Suprapubic skin (tissue), 4 donors: ENCODE measurements at regions not wholly inside any gene's neighbourhood (a gene's known extent, or its start where the extent isn't known, plus 50 kb on each side); places are given as distances from the start of the nearest gene placed in this dataset.
A peak's percentile ranks its signal among the peaks of the same experiment; 100 is the strongest.

Source experiments
- DNase-seq, 2 donors: peaks; one replicate each; pipeline ENCODE4 v3.0.0-alpha.2; 2019; ENCODE audit warnings: low spot score in 2 of 2
- H3K27ac ChIP-seq: fragments of 200-600 bp; sonication (generic); one replicate; pipeline ENCODE4 v1.5.1; 2019
- H3K27me3 ChIP-seq: fragments of 200-600 bp; sonication (generic); one replicate; pipeline ENCODE4 v1.5.1; 2019
- H3K36me3 ChIP-seq: fragments of 200-600 bp; sonication (generic); one replicate; pipeline ENCODE4 v1.5.1; 2019
- H3K4me1 ChIP-seq: fragments of 200-600 bp; sonication (generic); one replicate; pipeline ENCODE4 v1.5.1; 2019
- H3K4me3 ChIP-seq: fragments of 200-600 bp; sonication (generic); one replicate; pipeline ENCODE4 v1.5.1; 2019; ENCODE audit warnings: mild to moderate bottlenecking
- H3K9me3 ChIP-seq: fragments of 200-600 bp; sonication (generic); one replicate; pipeline ENCODE4 v1.5.1; 2019
- CTCF ChIP-seq, 2 donors: fragments of 200-600 bp in 1 of 2; fragments of 450-650 bp in 1 of 2; sonication (generic) in 1 of 2; IDR thresholded peaks; one replicate each; pipeline ENCODE4 v1.5.1; 2016 to 2019; ENCODE audit warnings: antibody characterized with exemption in 2 of 2, mild to moderate bottlenecking in 1 of 2, moderate library complexity in 1 of 2
- EP300 ChIP-seq: sonication (generic); formaldehyde crosslinking; IDR thresholded peaks from one replicate; pipeline ENCODE4 v1.6.1; 2017; ENCODE audit warnings: antibody characterized with exemption
- POLR2A ChIP-seq, 2 donors: fragments of 450-650 bp; IDR thresholded peaks; one replicate each; pipeline ENCODE4 v1.6.1; 2017; ENCODE audit warnings: antibody characterized with exemption in 2 of 2, mild to moderate bottlenecking in 2 of 2, moderate library complexity in 2 of 2
- POLR2AphosphoS5 ChIP-seq, 3 donors: sonication (generic); formaldehyde crosslinking; IDR thresholded peaks; one replicate each; pipeline ENCODE4 v1.6.1; 2017; ENCODE audit warnings: antibody characterized with exemption in 3 of 3
- WGBS: methylation state at CpG from one replicate; pipeline ENCODE4 v1.1.5; 2018; 5-methylcytosine and 5-hydroxymethylcytosine counted together

GRCh38 chr17:79369532-79369931 is 241.3 kb downstream of the RBFOX3 start:
- Histone ChIP-seq H3K27me3 (peaks cover 97% of the 10 kb centered on the region), H3K36me3 (no peaks in the 10 kb centered on the region), H3K27ac (no peak overlapping the region), H3K9me3 (no peaks in the 10 kb centered on the region), H3K4me1 (no peaks in the 10 kb centered on the region), H3K4me3 (no peak overlapping the region)
- no peak for DNase-seq
- WGBS: 82% methylated on average over 7 of the region's 9 CpGs
- no peak for TF ChIP-seq CTCF (IDR thresholded peaks at IDR 0.05)
- TF ChIP-seq POLR2AphosphoS5 (IDR thresholded peaks at IDR 0.05): no peak
- TF ChIP-seq EP300: no peak
- TF ChIP-seq POLR2A (IDR thresholded peaks at IDR 0.05): no peak

GRCh38 chr17:79369001-79369400 is 241.8 kb downstream of the RBFOX3 start:
- DNase-seq: no peak
- TF ChIP-seq POLR2AphosphoS5 (IDR thresholded peaks at IDR 0.05): no peak
- no peak for TF ChIP-seq EP300
- no peak for TF ChIP-seq POLR2A (IDR thresholded peaks at IDR 0.05)
- TF ChIP-seq CTCF (IDR thresholded peaks at IDR 0.05): no peak
- no peak overlapping the region for H3K27ac ChIP-seq
- no peaks in the 10 kb centered on the region for H3K36me3 ChIP-seq
- no peaks in the 10 kb centered on the region for H3K9me3 ChIP-seq
- 88% methylated on average over 7 of the region's 14 CpGs for whole genome bisulfite sequencing
- peaks cover 97% of the 10 kb centered on the region for H3K27me3 ChIP-seq
- no peaks in the 10 kb centered on the region for H3K4me1 ChIP-seq
- no peak overlapping the region for H3K4me3 ChIP-seq

- H3K27me3 ChIP-seq: peaks cover 97% of the 10 kb centered on the region
- no peaks in the 10 kb centered on the region for H3K9me3 ChIP-seq
- no peaks in the 10 kb centered on the region for H3K36me3 ChIP-seq
- DNase-seq: no peak
- no peaks in the 10 kb centered on the region for H3K4me1 ChIP-seq
- no peak for TF ChIP-seq EP300
- TF ChIP-seq POLR2AphosphoS5 (IDR thresholded peaks at IDR 0.05): no peak
- 92% methylated on average over 8 of the region's 9 CpGs for WGBS
- no peak overlapping the region for H3K27ac ChIP-seq
- H3K4me3 ChIP-seq: no peak overlapping the region
These were observed 242.3 kb downstream of the RBFOX3 start for GRCh38 chr17:79368521-79368920.

- H3K9me3 ChIP-seq: no peaks in the 10 kb centered on the region
- peaks cover 97% of the 10 kb centered on the region for H3K27me3 ChIP-seq
- TF ChIP-seq POLR2A (IDR thresholded peaks at IDR 0.05) (no peak), EP300 (no peak), POLR2AphosphoS5 (IDR thresholded peaks at IDR 0.05) (no peak), CTCF (IDR thresholded peaks at IDR 0.05) (no peak)
- H3K36me3 ChIP-seq: no peaks in the 10 kb centered on the region
- no peaks in the 10 kb centered on the region for H3K4me1 ChIP-seq
- H3K27ac ChIP-seq: no peak overlapping the region
- no peak for DNase-seq
- WGBS: 60% methylated on average over 12 of the region's 12 CpGs
- H3K4me3 ChIP-seq: no peak overlapping the region
These were observed 243.8 kb downstream of the RBFOX3 start for GRCh38 chr17:79366988-79367571.

GRCh38 chr17:79365836-79366770 is 244.7 kb downstream of the RBFOX3 start:
- H3K27me3 ChIP-seq: peaks cover 97% of the 10 kb centered on the region
- WGBS: 38% methylated on average over 17 of the region's 28 CpGs
- peak in 1 of 2 donors; percentile 44 for DNase-seq
- H3K27ac ChIP-seq: no peak overlapping the region
- H3K36me3 ChIP-seq: no peaks in the 10 kb centered on the region
- no peak overlapping the region for H3K4me3 ChIP-seq
- no peaks in the 10 kb centered on the region for H3K4me1 ChIP-seq
- H3K9me3 ChIP-seq: no peaks in the 10 kb centered on the region
- TF ChIP-seq POLR2A (IDR thresholded peaks at IDR 0.05) (no peak), EP300 (no peak), CTCF (IDR thresholded peaks at IDR 0.05) (no peak), POLR2AphosphoS5 (IDR thresholded peaks at IDR 0.05) (no peak)
